NCI-H2196 (cell line): ENCODE measurements at regions not wholly inside any gene's neighbourhood (a gene's known extent, or its start where the extent isn't known, plus 50 kb on each side); places are given as distances from the start of the nearest gene placed in this dataset.

Experiments used
- DNase-seq: peaks from one replicate; lab custom pipeline; 2025; ENCODE audit not compliant: unreplicated experiment; lab: John Stamatoyannopoulos, UW

DNA sequence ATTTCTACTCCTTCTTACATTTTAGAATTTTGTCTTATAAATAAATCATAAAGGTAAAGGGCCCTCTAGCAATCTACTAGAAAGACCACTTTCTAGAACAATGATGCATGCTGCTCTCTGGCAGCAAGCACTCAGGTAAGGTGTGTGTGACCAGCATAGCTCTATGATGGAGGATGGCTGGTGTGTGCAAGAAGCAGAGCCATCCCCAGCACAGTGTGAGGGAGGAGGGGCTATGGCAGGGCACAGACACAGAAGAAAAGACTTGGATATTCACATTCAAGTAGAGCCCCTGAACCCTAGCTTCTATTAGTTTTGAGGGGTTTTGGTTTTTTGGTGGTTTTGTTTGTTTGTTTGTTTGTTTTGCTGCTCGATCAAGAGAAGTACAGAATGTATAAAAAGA is 277.1 kb upstream of the CCDC54 start:
- DNase-seq = no peak

DNA sequence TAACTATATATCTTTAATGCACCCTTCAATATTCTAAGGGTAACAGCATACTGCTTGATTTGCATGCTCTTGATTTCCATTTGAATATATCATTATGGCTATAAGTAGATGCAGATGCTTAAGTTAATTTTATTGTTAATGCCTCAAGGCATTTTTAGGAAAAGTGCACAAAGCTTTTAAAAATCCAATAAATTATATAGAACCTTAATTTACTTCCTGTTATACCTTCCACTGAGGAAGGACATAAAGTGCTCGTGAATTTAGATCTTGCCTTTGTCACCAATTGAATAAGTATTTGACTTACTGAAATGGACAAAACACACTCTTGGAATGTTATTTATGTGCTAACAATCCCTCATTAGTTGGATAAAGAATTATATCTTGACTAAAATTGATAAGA is 276.7 kb upstream of the CCDC54 start:
- no peak for DNase-seq

DNA sequence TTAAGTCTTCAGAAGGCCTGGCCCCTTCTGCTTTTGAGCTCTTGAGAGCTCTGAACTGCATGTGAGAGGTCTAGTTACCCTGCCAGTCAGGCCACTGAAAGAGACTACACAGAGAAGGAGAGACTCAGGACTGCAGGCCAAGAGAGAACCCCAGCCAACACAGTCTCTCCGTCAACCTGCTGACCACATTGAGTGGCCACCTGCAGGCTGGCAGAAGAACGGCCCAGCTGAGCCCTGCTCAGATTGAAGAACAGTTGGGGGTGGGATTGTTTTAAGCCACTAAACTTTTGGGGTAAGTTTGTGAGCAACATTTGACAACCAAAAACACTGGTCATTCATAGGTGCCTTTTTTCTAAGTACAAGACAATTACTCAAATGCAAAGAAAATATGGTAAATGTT is 273.5 kb upstream of the CCDC54 start:
- no peak for DNase-seq

GRCh38 chr3:107106316-107106715 is 270.9 kb upstream of the CCDC54 start:
- no peak for DNase-seq

DNA sequence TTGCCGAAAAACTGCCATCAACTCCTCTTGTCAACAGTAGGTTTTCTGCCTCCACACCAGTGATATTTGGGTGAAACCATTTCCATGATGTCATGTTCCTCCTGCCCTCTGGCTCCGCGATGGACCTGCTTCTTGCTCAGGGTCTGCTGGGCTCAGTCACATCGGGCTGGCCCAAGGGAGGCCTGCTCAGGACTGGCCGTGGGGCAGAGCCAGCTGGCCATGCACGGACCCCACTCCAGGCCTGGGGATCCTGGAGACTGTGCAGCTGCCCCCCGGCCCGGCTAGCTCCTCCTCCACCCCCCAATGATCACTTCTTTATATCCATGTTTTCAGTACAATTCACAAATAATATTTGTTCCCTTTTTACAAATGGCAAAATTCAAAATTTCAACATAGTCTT is 270.3 kb upstream of the CCDC54 start:
- no peak for DNase-seq

- DNase-seq = no peak
Observed at GRCh38 chr3:107110596-107111305, 266.5 kb upstream of the CCDC54 start.

GRCh38 chr3:107111872-107112271 is 265.4 kb upstream of the CCDC54 start:
- no peak for DNase-seq

DNA sequence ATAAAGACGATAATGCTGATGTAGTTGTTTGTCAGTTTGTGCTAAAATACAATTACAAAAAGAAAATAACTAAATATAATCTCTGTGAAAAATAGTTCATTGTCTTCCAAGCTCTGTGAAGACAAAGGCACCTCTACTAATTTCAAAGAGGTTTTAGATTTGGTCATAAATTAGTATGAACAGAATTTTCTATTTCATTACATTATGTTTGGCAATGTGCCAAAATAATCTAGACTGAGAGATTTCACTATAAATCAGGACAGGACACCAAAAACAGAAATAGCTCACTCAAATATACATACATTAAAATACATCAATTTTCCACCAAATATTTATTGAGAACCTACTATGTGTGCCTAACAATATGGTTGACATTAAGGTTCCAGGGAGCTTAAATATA is 264.9 kb upstream of the CCDC54 start:
- no peak for DNase-seq

GRCh38 chr3:107116251-107116650 is 261.0 kb upstream of the CCDC54 start:
- DNase-seq = no peak

GRCh38 chr3:107117156-107117555 is 260.1 kb upstream of the CCDC54 start:
- DNase-seq = no peak

DNA sequence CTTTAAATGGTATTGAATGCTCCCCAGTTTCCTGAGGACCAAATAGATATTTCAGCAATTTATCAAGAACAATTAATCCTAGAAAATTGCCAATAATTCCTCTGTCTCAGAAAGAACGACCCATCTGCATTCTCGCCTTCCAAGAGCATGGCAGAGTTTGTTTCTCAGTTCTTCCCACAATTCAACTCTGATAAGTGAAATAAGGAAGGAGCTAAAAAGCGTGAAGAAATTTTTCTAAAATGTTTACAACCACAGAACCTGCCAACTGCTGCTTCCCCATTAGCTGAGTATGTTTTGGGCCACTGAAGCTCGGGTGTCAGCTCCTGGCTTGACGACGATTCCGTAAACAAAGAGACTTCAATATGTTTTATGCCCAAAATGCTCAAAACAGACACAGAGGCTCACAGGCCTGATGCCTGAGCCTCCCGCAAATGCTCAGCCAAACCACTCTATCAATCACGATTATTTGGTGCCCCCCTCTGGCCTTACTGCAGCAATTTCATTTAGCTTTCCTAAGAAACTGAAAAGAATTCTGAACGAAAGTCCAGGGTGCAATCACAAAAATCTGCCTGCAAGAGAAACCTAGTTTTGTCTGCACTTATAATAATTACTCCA is 259.2 kb upstream of the CCDC54 start:
- DNase-seq = peak; percentile 8

DNA sequence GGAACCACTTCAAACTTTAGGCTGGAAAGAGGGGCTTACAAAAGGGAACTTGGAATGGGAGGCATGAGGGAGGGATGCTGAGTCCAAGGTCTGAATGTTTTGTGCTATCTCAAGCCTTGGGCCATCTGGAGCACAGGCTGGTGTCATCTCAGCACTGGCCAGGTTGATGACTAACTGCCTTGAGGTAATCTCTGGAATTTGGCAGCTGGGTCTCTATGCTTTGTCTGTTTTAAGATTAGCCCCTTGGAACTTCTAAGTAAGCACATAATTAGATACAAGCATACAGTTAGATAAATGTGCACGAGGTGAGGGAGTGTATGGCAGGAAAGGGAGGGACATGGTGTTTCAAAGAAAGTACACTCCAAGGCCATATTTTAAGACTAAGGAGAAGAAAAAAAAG is 252.4 kb upstream of the CCDC54 start:
- DNase-seq = no peak

GRCh38 chr3:107128946-107129345 is 248.3 kb upstream of the CCDC54 start:
- no peak for DNase-seq

DNA sequence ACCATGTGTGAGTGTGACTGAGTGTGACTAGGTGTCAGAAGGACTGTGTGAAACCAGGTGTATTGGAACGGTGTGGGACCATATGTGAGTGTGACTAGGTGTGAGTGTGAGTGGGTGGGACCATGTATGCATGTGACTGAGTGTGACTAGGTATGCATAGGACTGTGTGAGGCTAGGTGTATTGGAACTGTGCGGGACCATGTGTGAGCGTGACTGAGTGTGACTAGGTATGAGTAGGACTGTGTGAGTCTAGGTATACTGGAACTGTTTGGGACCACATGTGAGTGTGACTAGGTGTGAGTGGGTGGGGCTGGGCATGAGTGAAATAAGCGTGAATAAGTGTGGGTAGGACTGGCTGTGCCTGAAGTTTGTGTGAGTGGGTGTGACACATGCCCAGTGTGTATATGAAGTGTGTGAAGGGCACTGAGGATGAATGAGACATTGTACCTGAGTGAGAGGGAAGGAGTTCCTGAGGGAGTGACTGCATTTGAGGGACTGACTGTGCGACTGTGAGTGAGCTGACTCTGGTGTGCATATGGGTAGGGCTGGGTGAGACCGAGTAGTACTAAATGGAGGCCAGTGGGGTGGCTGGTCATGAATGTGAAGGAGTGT is 247.0 kb upstream of the CCDC54 start:
- DNase-seq = no peak

GRCh38 chr3:107132674-107133073 is 244.6 kb upstream of the CCDC54 start:
- DNase-seq = no peak

DNA sequence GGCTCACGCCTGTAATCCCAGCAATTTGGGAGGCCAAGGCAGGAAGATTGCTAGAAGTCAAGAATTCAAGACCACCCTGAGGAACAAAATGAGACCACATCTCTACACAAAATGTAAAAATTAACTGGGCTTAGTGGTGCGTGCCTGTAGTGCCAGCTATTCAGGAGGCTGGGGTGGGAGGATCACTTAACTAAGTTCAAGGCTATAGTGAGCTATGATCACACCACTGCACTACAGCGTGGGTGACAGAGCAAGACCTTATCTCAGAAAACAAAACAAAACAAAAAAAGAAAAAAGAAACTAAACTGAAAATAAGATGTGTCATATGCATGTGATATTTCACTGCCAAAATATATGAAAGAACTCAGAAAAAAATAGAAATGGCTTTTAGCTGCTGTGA is 243.3 kb upstream of the CCDC54 start:
- DNase-seq = no peak

DNA sequence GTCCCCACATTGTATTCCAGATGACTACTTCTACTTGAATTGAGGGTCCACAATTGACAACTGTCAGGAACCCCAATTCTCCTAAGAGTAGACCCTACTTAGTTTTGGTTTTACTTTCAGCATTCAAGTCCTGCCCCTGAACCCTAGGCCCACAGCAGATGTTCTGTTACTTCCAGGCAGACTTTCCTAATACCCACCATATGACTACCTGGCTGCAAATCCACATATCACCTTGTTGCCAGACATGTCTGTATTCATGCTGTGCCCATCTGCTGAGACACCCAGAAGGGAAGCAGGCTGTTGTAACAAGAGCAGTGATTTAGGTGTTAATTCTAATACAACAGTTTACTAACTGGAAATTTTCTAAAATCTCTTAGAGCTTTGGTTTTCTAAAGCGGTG is 235.1 kb upstream of the CCDC54 start:
- no peak for DNase-seq

DNA sequence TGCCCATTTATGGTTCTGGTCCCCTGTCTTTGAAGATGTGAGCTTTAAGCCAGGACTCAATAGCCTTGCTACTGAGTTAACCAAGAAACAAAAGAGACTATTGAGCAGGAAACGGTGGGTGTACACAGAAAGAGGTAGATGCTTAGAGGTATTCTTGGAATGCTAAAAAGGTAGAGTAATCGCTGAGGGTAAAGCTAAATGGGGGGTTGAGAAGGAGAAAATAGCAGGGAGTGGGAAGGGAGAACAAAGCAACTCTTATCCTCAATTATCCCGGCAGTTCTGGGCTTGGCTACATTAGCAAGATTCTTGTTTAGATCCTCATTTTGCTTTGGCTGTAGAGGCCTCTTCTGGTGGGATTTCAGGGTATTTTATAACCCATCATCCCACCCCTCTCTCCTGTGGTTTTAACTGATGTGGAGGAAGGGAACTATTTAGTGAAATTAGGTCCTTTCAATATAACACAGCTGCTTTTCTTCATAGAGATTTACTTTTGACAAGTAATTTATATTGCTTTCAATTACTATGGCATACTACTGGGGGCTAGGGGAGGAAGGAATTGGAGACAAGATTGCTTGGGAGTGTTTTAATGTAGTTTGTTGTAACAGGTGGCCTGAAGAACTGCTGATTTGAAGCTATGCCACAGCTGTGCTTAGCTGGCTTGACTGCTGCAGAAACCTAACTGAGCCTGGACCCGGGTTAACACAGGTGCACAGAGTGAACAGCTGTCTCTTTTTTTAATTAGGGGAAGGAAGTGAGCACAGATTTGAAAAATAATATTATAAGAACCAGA is 234.3 kb upstream of the CCDC54 start:
- DNase-seq = no peak

GRCh38 chr3:107150675-107151074 is 226.6 kb upstream of the CCDC54 start:
- DNase-seq = no peak

DNA sequence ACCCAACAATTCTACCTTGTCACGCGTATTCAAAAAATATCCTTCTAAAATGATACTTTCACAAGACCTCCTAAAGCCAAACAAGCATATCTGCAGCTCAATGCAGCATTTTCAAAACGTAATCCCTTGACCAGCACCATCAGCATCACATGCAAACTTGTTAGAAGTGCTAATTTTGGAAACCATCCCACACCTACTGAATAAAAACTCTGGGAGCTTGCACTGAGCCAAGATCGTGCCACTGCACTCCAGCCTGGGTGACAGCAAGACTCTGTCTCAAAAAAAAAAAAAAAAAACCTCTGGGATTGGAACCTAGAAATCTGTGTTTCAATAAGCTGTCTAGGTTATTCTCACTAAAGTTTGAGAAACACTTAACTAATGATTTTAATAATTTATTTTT is 223.3 kb upstream of the CCDC54 start:
- no peak for DNase-seq

DNA sequence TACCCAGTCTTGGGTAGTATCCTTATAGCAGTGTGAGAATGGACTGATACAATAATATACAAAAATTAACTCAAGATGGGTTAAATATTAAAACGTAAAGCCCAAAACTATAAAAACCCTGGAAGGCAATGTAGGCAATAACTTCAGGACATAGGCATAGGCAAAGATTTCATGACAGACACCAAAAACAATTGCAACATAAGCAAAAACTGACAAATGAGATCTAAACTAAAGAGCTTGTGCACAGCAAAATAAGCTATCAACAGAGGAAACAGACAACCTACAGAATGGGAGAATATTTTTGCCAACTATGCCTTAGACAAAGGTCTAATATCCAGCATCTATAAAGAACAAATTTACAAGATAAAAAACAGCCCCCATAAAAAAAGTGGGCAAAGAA is 204.8 kb upstream of the CCDC54 start:
- no peak for DNase-seq

DNA sequence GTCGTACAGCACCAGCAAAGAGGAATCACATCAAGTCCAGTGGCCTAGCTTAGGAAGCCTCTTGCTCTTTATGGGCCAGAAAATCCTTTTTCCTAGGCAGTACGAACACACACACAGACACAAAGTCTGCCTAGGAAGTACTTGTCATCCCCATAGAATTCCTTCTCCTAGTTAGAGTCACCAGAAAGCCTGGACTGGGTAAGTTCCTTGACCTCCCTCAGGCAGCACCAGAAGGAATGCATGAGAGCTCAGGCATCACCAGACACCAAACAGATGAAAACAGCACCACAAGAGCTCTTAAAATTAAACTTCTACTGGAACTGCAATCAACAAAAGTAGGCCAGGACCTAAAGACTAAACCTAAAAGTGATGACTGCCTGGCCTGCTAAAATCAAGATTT is 192.9 kb upstream of the CCDC54 start:
- DNase-seq = no peak
